BE2C (cell line): ENCODE measurements at regions not wholly inside any gene's neighbourhood (a gene's known extent, or its start where the extent isn't known, plus 50 kb on each side); places are given as distances from the start of the nearest gene placed in this dataset.

Source experiments
- DNase-seq: peaks from one replicate; pipeline ENCODE4 v3.0.0-alpha.2; 2020
- H3K27me3 ChIP-seq: fragments of 250-450 bp; sonication (Bioruptor Pico); 2 replicates; pipeline ENCODE4 v1.5.1; 2020; ENCODE audit warnings: mild to moderate bottlenecking
- H3K36me3 ChIP-seq: fragments of 250-450 bp; sonication (Bioruptor Pico); 2 replicates; pipeline ENCODE4 v1.5.1; 2020; ENCODE audit warnings: mild to moderate bottlenecking
- H3K4me1 ChIP-seq: fragments of 250-450 bp; sonication (Bioruptor Pico); 2 replicates; pipeline ENCODE4 v1.5.1; 2020
- H3K4me3 ChIP-seq: 2 replicates; pipeline ENCODE4 v1.5.1; 2011; ENCODE audit warnings: low read depth, low read length
- H3K9me3 ChIP-seq: fragments of 250-450 bp; sonication (Bioruptor Pico); 2 replicates; pipeline ENCODE4 v1.5.1; 2020
- CTCF ChIP-seq: IDR thresholded peaks from 2 replicates; pipeline ENCODE4 v1.5.1; 2012; ENCODE audit warnings: mild to moderate bottlenecking, low read depth, low read length

- no peaks in the 10 kb centered on the region for H3K4me1 ChIP-seq
- no peaks in the 10 kb centered on the region for H3K36me3 ChIP-seq
- H3K9me3 ChIP-seq: no peaks in the 10 kb centered on the region
- no peak for DNase-seq
- H3K27me3 ChIP-seq: no peaks in the 10 kb centered on the region
- H3K4me3 ChIP-seq: no peak overlapping the region
- TF ChIP-seq CTCF: no peak
These were observed 52.8 kb upstream of the GPR26 start for GRCh38 chr10:123613346-123613850.

GRCh38 chr10:123614888-123615287 lies 51.3 kb upstream of the GPR26 start:
- no peak overlapping the region for H3K4me3 ChIP-seq
- no peaks in the 10 kb centered on the region for H3K4me1 ChIP-seq
- no peak for DNase-seq
- no peaks in the 10 kb centered on the region for H3K36me3 ChIP-seq
- no peak for TF ChIP-seq CTCF
- H3K9me3 ChIP-seq: no peaks in the 10 kb centered on the region
- H3K27me3 ChIP-seq: no peaks in the 10 kb centered on the region
